ENCODE measurements at regions not wholly inside any gene's neighbourhood (a gene's known extent, or its start where the extent isn't known, plus 50 kb on each side); places are given as distances from the start of the nearest gene placed in this dataset.

DNA sequence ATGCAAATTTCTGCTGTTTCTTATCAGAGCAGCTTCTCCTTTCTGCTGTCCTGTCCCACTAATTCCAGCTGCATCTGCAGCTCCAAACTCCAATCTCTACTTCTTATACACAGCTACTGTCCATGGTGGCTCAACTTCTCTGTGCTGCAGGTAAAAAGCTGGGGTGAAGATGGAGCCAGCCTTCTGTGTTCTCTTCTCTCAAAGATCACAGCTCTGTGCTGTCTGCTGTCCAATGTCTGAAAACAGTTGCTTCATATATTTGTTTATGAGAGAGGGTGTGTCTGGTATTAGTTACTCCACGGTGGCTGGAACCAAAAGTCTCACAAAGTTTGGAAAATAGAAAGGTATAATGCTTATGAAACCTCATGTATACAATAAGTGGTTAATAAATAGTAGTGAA is 445.8 kb upstream of the TBX3 start:
- no peaks in the 10 kb centered on the region for H3K9me3 Mint-ChIP-seq
- no peak overlapping the region for H3K27ac Mint-ChIP-seq
- intact Hi-C loops (cut with micrococcal nuclease) = no loop called here
- no peaks in the 10 kb centered on the region for H3K27me3 Mint-ChIP-seq (ENCODE audit: insufficient read depth)
- no peak overlapping the region for H3K4me3 Mint-ChIP-seq
- no peaks in the 10 kb centered on the region for H3K4me1 Mint-ChIP-seq (ENCODE audit: low read depth)
- H3K36me3 Mint-ChIP-seq (ENCODE audit: low read depth) = no peaks in the 10 kb centered on the region
- no peak for DNase-seq (ENCODE audit: low spot score)

DNA sequence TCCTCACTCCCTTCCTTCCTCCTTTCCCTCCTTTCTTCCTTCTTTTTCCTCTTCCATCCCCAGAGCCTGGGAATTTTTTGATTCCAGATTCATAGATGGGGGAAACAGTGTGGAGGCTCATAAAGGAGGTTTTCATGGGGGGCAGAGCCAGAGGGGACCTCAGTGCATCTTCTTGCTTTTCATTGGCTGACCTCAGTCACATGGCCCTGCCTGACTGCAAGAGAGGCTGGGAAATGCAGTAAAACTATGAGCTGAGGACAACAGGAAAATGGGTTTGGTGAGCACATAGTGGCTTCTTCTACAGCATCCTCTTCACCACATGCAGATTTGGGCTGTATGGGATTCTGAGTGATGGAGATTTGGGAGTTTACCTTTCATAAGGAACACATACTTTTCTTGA is 437.1 kb upstream of the TBX3 start:
- Mint-ChIP-seq H3K36me3 (ENCODE audit: low read depth) (no peaks in the 10 kb centered on the region), H3K9me3 (peaks cover 10% of the 10 kb centered on the region), H3K27me3 (ENCODE audit: insufficient read depth) (no peaks in the 10 kb centered on the region), H3K4me1 (ENCODE audit: low read depth) (no peaks in the 10 kb centered on the region), H3K4me3 (no peak overlapping the region), H3K27ac (no peak overlapping the region)
- DNase-seq (ENCODE audit: low spot score) = no peak
- intact Hi-C loops (cut with micrococcal nuclease) = no loop called here

DNA sequence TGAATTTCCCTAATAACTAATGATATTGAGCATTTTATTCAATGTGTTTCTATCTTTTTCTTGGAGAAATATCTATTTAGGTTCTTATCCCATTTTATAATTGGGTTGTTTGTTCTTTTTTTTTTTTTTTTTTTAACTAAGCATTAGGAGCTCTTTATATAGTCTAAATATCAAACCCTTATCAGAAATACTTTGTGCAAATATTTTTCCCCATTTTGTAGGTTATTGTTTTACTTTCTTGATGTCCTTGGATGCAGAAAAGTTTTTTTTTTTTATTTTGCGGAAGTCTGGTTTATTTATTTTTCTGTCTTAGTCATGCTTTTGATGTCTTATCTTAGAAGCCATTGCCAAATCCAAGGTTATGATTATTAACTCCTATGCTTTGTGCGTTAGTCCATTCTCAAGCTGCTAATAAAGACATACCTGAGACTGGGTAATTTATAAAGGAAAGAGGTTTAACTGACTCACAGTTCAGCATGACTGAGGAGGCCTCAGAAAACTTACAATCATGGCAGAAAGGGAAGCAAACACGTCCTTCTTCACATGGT is 434.3 kb upstream of the TBX3 start:
- intact Hi-C loops (cut with micrococcal nuclease) = no loop called here
- no peaks in the 10 kb centered on the region for H3K27me3 Mint-ChIP-seq (ENCODE audit: insufficient read depth)
- no peak for DNase-seq (ENCODE audit: low spot score)
- H3K4me3 Mint-ChIP-seq = no peak overlapping the region
- H3K4me1 Mint-ChIP-seq (ENCODE audit: low read depth) = no peaks in the 10 kb centered on the region
- H3K27ac Mint-ChIP-seq = no peak overlapping the region
- H3K9me3 Mint-ChIP-seq = peaks cover 10% of the 10 kb centered on the region
- H3K36me3 Mint-ChIP-seq (ENCODE audit: low read depth) = no peaks in the 10 kb centered on the region

DNA sequence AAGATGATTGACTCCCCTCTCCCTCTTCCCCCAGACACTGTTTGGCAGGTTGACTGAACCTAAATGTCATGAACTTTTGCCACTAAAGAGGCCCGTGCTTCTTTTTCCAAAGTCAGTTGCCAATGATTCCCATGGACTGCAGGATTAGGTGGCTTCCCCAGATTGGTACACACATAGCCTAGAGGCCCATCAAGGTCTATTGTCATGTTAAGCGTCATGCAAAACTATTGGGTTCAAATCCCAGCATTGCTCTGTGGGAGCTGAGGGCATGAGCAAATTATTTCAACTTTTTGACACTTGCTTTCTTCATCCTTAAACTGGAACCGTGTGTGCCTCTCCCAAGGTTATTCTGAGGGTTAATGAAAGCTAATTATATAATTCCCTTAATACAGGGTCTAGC is 430.2 kb upstream of the TBX3 start:
- intact Hi-C loops (cut with micrococcal nuclease) = no loop called here
- no peak overlapping the region for H3K27ac Mint-ChIP-seq
- DNase-seq (ENCODE audit: low spot score) = no peak
- no peak overlapping the region for H3K4me3 Mint-ChIP-seq
- H3K36me3 Mint-ChIP-seq (ENCODE audit: low read depth) = no peaks in the 10 kb centered on the region
- no peaks in the 10 kb centered on the region for H3K27me3 Mint-ChIP-seq (ENCODE audit: insufficient read depth)
- H3K9me3 Mint-ChIP-seq = peaks cover 7% of the 10 kb centered on the region
- H3K4me1 Mint-ChIP-seq (ENCODE audit: low read depth) = no peaks in the 10 kb centered on the region

DNA sequence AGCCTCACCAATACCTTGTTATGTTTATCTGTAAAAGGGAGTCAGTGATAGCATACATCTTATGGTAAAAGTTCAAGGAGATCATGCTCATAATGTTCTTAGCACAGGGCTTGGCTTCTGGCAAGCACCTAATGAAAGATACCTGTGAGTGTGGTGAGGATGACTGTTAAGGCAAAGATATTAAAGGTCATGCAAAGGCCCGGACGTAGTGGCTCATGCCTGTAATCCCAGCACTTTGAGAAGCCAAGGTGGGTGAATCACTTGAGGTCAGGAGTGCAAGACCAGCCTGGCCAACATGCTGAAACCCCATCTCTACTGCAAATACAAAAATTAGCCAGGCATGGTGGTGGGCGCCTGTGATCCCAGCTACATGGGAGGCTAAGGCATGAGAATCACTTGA is 425.9 kb upstream of the TBX3 start:
- Mint-ChIP-seq H3K9me3 (no peaks in the 10 kb centered on the region), H3K4me3 (no peak overlapping the region), H3K4me1 (ENCODE audit: low read depth) (no peaks in the 10 kb centered on the region), H3K36me3 (ENCODE audit: low read depth) (no peaks in the 10 kb centered on the region), H3K27me3 (ENCODE audit: insufficient read depth) (no peaks in the 10 kb centered on the region), H3K27ac (no peak overlapping the region)
- no peak for DNase-seq (ENCODE audit: low spot score)
- intact Hi-C loops (cut with micrococcal nuclease) = no loop called here

DNA sequence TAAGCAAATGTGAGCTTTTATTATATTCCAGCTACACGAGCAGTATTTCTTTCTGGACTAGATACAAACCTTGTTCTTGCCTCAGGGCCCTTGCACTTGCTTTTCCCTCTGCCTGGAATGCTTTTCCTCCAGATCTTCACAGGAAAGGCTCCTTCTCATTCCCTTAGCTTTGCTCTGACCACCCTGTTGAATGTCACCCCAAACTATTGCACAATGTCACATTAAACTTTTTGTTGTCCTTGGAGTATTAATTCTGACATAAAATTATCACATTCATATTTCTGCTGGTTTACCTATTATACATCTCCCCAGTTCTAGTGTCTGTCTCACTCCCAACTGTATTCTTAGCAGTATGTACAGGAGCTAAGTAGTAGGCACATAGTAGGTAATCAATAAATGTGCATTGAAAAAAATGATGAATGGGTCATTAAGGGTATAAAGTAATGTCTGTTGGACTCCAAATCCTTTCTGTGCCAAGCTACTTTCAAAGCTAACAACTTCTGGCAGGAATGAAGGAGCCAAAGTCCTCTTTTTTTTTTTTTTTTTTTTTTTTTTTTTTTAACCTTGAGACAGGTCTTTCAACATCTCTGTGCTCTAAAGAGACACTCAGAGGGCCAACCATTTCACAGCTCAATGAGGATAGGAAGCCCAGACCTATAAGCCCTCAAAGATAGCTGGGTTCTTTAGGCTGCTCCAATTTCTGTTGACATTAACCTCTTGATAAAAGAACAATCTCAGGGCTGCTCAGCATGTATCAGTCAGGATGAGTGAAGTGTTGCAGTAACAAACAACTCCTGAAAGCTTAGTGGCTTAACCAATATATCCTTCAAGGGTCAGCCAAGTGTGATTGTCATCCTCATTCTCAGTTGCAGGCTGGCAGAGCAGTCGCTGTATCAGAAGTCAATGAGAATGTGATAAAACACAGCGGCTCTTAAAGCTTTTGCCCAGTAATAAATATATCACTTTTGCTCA is 424.4 kb upstream of the TBX3 start:
- no peaks in the 10 kb centered on the region for H3K27me3 Mint-ChIP-seq (ENCODE audit: insufficient read depth)
- H3K27ac Mint-ChIP-seq = no peak overlapping the region
- no peaks in the 10 kb centered on the region for H3K4me1 Mint-ChIP-seq (ENCODE audit: low read depth)
- intact Hi-C loops (cut with micrococcal nuclease) = no loop called here
- H3K4me3 Mint-ChIP-seq = no peak overlapping the region
- H3K9me3 Mint-ChIP-seq = no peaks in the 10 kb centered on the region
- H3K36me3 Mint-ChIP-seq (ENCODE audit: low read depth) = no peaks in the 10 kb centered on the region
- DNase-seq (ENCODE audit: low spot score) = no peak

DNA sequence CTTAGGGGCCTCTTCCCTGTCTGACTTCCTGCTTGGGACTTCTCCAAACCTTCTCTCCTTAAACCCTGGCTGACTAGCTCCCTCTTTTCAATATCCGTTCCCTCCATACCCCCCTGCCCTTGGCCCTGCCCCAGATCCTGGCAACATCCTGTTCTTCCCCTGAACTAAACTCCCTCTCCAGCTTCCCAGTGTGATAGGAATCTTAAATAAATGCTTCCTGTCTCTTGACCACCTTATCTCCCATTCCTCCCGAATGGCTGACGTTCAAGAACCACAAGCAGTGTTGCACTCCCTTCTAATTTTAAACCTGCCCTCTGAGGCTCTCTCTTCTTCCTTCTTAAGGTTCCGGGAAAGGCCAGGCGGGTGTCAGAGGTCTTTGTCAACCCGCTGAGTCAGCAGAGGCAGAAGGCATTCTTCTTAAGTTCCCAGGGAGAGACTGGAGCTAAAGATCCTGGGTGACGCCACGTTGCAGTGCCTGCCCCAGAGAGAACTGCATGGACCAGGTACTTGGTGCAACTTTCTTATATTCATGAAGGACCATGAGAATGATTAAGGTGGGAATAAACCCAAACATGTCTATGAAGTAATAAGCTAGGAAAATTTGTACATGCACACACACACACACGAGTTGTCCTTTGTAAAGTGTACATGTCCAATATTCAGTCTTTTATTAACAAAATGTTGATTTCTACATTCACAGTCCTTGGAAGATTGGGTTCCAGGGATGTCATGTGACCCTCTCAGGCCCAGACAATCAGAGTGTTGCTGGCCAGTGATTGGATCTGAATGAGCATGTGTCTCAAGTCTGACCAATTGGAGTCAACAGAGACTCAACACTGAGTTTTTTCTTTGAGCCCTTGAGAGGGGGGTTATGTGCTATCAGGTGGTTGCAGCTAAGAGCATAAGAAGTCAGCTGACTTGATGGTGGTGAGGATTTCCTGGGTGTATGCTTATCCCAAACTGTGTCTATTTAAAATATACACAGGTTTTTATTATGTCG is 420.2 kb upstream of the TBX3 start:
- Mint-ChIP-seq H3K4me1 (ENCODE audit: low read depth) (no peaks in the 10 kb centered on the region), H3K4me3 (no peak overlapping the region), H3K27ac (no peak overlapping the region), H3K36me3 (ENCODE audit: low read depth) (no peaks in the 10 kb centered on the region), H3K9me3 (peaks cover 26% of the 10 kb centered on the region), H3K27me3 (ENCODE audit: insufficient read depth) (no peaks in the 10 kb centered on the region)
- intact Hi-C loops (cut with micrococcal nuclease) = no loop called here
- no peak for DNase-seq (ENCODE audit: low spot score)

DNA sequence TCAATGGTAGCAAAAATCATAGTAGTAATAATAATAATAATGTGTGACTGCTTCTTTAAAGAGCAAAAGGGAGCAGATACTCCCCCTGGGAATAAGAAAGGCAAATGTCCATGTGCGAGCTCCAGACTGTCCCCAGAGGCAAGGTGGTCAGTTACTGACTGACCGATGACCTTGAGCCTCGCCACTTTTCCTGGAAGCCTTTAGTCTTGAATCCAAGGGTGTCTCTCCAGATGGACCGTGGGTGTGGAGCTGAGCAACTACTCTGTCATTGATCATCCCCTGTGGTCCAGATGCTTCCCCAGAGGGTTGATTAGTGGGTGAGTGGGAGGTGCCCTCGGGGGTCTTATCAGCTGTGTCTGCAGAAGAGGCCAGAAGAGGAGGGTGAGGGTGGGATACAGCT is 418.5 kb upstream of the TBX3 start:
- DNase-seq (ENCODE audit: low spot score) = no peak
- Mint-ChIP-seq H3K36me3 (ENCODE audit: low read depth) (no peaks in the 10 kb centered on the region), H3K9me3 (peaks cover 34% of the 10 kb centered on the region), H3K27me3 (ENCODE audit: insufficient read depth) (no peaks in the 10 kb centered on the region), H3K27ac (no peak overlapping the region), H3K4me3 (no peak overlapping the region), H3K4me1 (ENCODE audit: low read depth) (no peaks in the 10 kb centered on the region)
- intact Hi-C loops (cut with micrococcal nuclease) = no loop called here

DNA sequence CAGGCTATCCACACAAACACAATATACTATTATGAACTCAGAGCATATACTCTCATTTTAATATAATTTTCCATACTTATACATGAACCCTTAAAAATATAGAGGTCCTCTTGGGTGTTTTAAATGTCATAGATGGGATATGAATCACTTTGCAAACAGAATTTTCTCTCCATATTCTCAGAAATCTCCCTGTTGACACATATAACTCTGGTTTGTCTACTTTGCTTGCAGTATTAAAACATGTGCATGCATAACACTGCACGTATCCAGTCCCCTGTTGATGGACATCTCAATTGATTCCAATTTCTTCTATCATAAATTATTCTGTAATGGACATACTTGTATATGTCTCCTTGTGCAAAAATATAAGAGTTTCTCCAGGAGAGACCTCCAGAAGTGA is 417.5 kb upstream of the TBX3 start:
- Mint-ChIP-seq H3K27me3 (ENCODE audit: insufficient read depth) (no peaks in the 10 kb centered on the region), H3K36me3 (ENCODE audit: low read depth) (no peaks in the 10 kb centered on the region), H3K4me1 (ENCODE audit: low read depth) (no peaks in the 10 kb centered on the region), H3K4me3 (no peak overlapping the region), H3K9me3 (peaks cover 39% of the 10 kb centered on the region), H3K27ac (no peak overlapping the region)
- no peak for DNase-seq (ENCODE audit: low spot score)
- intact Hi-C loops (cut with micrococcal nuclease) = no loop called here

DNA sequence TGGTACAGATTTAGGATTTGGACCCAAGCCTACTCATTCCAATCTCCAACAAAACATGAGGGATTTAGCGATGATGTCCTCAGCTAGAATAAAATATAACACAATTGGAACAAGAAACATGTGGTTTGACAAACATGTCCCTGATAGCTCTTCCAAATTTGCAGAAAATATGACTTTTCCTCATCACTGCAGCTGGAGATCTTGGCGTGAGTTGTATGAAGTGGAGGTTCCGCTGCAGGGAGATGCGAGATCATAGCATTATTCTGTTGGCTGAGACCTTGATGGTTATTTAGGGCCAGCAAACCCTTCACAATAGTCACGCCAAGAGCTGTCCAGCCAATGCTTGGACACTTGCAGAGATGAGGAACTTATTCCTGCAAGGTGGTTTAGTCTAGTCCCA is 413.4 kb upstream of the TBX3 start:
- Mint-ChIP-seq H3K27me3 (ENCODE audit: insufficient read depth) (no peaks in the 10 kb centered on the region), H3K36me3 (ENCODE audit: low read depth) (no peaks in the 10 kb centered on the region), H3K27ac (no peak overlapping the region), H3K9me3 (peaks cover 48% of the 10 kb centered on the region), H3K4me1 (ENCODE audit: low read depth) (no peaks in the 10 kb centered on the region), H3K4me3 (no peak overlapping the region)
- intact Hi-C loops (cut with micrococcal nuclease) = no loop called here
- no peak for DNase-seq (ENCODE audit: low spot score)

DNA sequence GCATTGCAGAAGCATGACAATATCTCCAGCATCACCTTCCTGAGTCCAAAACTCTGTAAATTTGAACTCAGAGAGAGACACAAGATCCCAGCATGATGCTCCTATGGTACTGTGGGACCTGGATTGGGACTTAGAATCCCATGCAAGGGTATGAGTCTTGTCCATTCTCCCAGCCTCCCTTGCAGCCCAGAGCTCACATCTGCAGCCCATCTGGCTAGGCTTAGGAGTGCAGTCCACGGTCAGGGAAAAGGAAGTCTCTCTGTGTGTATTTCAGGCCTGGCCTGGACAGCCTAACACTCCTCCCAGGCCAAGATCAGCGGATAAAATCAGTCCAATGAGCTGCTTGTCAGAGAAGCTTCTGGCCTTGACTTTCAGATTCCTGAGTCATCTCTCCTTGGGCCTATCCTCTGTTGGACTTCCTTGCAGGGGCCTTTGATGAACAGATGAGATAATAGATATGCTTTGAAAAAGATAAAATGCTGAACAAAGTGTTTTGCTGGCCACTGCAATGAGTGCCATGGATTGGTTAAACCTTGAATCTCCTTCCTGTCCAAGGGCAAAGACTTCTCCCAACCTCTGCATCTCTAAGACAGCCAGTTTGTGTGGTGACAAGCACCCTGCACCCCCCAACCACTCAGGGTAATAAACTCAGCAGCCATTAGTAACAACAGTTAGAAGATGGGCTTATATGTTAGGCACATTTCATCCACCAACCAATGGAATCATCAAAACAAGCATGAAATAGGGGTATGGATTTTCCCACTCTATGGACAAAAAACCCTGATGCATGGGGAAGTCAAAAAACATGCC is 412.8 kb upstream of the TBX3 start:
- Mint-ChIP-seq H3K27me3 (ENCODE audit: insufficient read depth) (no peaks in the 10 kb centered on the region), H3K36me3 (ENCODE audit: low read depth) (no peaks in the 10 kb centered on the region), H3K4me1 (ENCODE audit: low read depth) (no peaks in the 10 kb centered on the region), H3K9me3 (peaks cover 44% of the 10 kb centered on the region), H3K27ac (no peak overlapping the region), H3K4me3 (no peak overlapping the region)
- intact Hi-C loops (cut with micrococcal nuclease) = no loop called here
- no peak for DNase-seq (ENCODE audit: low spot score)

DNA sequence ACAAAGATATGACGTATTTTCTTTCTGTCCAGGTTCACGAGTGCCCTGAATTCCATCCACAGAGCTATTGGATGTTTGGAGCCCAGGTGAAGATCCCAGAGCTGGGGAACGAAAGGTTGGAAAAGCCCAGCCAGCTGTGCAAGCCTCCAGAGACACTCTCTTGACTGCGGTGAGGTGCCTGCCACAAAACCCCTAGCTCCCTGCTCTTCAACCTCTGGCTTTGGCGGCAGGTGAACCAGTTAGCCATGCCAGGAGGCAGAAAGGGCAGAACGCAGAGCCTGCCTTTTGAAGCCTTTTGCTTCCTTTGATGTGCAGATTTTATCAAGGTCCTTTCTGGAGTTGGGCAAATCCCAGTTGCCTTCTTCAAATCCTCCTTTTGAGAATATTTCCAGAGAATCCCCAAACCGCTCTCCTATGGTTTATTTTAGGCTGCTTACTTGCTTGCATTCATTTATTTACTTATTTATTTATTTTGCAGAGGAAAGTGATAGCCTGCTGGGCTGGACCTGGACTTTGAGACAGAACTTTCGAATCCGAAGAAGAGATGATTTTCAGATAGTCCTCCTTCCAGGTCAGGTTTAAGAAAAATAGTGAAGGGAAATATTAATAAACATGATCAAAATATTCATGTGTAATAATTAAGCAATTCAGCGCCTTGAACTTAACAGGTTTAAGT is 411.2 kb upstream of the TBX3 start:
- H3K36me3 Mint-ChIP-seq (ENCODE audit: low read depth) = no peaks in the 10 kb centered on the region
- intact Hi-C loops (cut with micrococcal nuclease) = no loop called here
- H3K4me3 Mint-ChIP-seq = no peak overlapping the region
- H3K9me3 Mint-ChIP-seq = peaks cover 28% of the 10 kb centered on the region
- no peaks in the 10 kb centered on the region for H3K4me1 Mint-ChIP-seq (ENCODE audit: low read depth)
- no peaks in the 10 kb centered on the region for H3K27me3 Mint-ChIP-seq (ENCODE audit: insufficient read depth)
- DNase-seq (ENCODE audit: low spot score) = no peak
- no peak overlapping the region for H3K27ac Mint-ChIP-seq
